Islet of Langerhans (tissue), 1 donor: ENCODE measurements at regions not wholly inside any gene's neighbourhood (a gene's known extent, or its start where the extent isn't known, plus 50 kb on each side); places are given as distances from the start of the nearest gene placed in this dataset.
"Not testable (repeated sequence)": the region's sequence is repeated elsewhere in the genome, so short reads cannot be mapped to it uniquely, and the experiment has no call there.

ENCODE experiments used
- FAIRE-seq: peaks from one replicate; lab custom pipeline; 2011; peaks lifted over from hg19 to GRCh38; lab: Jason Lieb, UNC

GRCh38 chr13:111005364-111005763 lies 90.5 kb upstream of the ANKRD10 start:
- no peak for FAIRE-seq

- no peak for FAIRE-seq
These were observed 89.6 kb upstream of the ANKRD10 start for GRCh38 chr13:111004444-111004843.

GRCh38 chr13:111001636-111002035 lies 86.8 kb upstream of the ANKRD10 start:
- no peak for FAIRE-seq

GRCh38 chr13:110993788-110994187 lies 78.9 kb upstream of the ANKRD10 start:
- FAIRE-seq, result no peak

GRCh38 chr13:110991991-110992508 lies 77.2 kb upstream of the ANKRD10 start:
- no peak for FAIRE-seq

- no peak for FAIRE-seq
These were observed 74.5 kb upstream of the ANKRD10 start for GRCh38 chr13:110989331-110989730.

- no peak for FAIRE-seq
These were observed 70.7 kb upstream of the ANKRD10 start for GRCh38 chr13:110985541-110985940.

GRCh38 chr13:110984798-110985197 lies 69.9 kb upstream of the ANKRD10 start:
- no peak for FAIRE-seq

GRCh38 chr13:110984381-110984780 lies 69.5 kb upstream of the ANKRD10 start:
- no peak for FAIRE-seq

GRCh38 chr13:110983241-110983640 lies 68.4 kb upstream of the ANKRD10 start:
- peak; percentile 27 for FAIRE-seq

- FAIRE-seq, result no peak
These were observed 66.5 kb upstream of the ANKRD10 start for GRCh38 chr13:110981379-110981778.

GRCh38 chr13:110980921-110981320 lies 66.1 kb upstream of the ANKRD10 start:
- FAIRE-seq, result no peak

GRCh38 chr13:110979149-110979548 lies 64.3 kb upstream of the ANKRD10 start:
- FAIRE-seq, result not testable (repeated sequence)

GRCh38 chr13:110978390-110978789 lies 63.5 kb upstream of the ANKRD10 start:
- no peak for FAIRE-seq

- no peak for FAIRE-seq
These were observed 61.9 kb upstream of the ANKRD10 start for GRCh38 chr13:110976785-110977184.

- no peak for FAIRE-seq
These were observed 58.3 kb upstream of the ANKRD10 start for GRCh38 chr13:110973007-110973700.

- FAIRE-seq, result no peak
These were observed 56.6 kb upstream of the ANKRD10 start for GRCh38 chr13:110971486-110971885.

- FAIRE-seq, result not testable (repeated sequence)
These were observed 52.4 kb upstream of the ANKRD10 start for GRCh38 chr13:110967156-110967855.

GRCh38 chr13:110965755-110966134 lies 50.9 kb upstream of the ANKRD10 start:
- FAIRE-seq, result no peak

- no peak for FAIRE-seq
These were observed 50.3 kb upstream of the ANKRD10 start for GRCh38 chr13:110965038-110965754.
